NCI-H774 (cell line): ENCODE measurements at regions not wholly inside any gene's neighbourhood (a gene's known extent, or its start where the extent isn't known, plus 50 kb on each side); places are given as distances from the start of the nearest gene placed in this dataset.
"Not testable (repeated sequence)": the region's sequence is repeated elsewhere in the genome, so short reads cannot be mapped to it uniquely, and the experiment has no call there.

ENCODE experiments used
- DNase-seq: peaks from one replicate; lab custom pipeline; 2025; lab: John Stamatoyannopoulos, UW

DNA sequence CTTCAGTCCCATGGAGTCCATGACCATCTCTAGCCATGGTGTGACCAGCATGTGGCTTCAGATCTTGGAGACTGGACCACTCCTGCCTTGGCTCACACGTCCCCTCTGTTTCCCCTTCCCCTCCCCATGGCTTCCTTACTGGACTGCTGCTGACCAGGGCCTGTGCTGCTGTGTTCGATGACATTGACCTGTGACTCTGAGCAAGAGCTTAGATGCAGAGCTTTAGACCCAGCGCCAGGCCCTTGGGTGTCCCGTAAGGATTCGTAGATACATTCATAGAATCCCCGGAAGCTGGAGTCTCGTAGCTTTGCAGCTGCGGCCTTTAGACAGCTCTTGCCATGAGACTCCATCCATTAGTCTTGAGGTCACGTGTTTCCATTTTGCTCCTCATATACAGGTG lies 96.3 kb downstream of the NPIPB11 start:
- DNase-seq, result not testable (repeated sequence)

DNA sequence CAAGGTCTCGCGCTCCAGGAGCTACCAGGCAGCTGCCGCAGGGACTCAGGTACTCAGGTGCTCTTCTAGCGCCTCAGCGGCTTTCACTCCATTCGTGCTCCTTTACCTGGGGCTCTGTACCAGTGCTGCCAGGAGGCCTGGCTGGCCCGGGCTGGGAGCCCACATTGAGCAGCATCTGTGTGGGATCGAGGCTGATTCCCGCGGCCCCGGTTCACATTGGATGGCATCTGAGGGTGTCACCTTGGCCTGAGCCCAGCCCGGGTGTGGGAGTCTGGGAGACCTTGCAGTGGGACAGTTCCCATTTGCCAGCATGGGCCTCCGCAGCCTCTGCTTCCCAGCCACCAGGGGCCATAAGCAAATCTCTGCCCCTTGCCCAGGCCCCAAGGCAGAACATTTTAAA lies 96.9 kb downstream of the NPIPB11 start:
- DNase-seq, result not testable (repeated sequence)

DNA sequence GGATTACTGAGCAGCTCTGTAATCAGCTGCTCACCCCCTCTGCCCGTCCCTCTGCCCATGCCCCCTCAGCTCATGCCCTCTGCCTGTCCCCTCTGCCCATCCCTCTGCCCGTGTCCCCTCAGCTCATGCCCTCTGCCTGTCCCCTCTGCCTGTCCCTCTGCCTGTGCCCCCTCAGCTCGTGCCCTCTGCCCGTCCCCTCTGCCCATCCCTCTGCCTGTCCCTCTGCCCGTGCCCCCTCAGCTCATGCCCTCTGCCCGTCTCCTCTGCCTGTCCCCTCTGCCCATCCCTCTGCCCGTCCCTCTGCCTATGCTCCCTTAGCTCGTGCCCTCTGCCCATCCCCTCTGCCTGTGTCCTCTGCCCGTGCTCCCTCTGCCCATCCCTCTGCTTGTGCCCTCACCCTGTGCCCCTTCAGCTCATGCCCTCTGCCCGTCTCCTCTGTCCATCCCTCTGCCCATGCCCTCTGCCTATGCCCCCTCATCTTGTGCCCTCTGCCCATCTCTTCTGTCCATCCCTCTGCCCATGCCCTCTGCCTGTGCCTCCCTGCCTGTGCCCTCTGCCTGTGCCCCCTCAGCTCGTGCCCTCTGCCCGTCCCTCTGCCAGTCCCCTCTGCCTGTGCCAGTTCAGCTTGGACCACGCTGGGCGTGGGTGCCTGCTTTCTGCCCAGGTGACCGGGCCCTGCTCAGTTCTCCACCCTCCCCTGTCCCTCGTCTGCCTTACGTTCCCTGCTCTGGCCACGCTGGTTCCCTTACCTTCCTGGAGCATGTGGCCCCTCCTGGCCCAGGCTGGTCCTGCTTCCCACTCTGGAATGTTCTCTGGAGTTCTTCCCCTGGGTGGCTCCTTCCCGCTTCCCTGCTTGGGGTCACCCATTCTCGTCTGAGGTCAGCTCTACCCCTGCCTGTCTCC lies 97.6 kb downstream of the NPIPB11 start:
- DNase-seq, result no peak

DNA sequence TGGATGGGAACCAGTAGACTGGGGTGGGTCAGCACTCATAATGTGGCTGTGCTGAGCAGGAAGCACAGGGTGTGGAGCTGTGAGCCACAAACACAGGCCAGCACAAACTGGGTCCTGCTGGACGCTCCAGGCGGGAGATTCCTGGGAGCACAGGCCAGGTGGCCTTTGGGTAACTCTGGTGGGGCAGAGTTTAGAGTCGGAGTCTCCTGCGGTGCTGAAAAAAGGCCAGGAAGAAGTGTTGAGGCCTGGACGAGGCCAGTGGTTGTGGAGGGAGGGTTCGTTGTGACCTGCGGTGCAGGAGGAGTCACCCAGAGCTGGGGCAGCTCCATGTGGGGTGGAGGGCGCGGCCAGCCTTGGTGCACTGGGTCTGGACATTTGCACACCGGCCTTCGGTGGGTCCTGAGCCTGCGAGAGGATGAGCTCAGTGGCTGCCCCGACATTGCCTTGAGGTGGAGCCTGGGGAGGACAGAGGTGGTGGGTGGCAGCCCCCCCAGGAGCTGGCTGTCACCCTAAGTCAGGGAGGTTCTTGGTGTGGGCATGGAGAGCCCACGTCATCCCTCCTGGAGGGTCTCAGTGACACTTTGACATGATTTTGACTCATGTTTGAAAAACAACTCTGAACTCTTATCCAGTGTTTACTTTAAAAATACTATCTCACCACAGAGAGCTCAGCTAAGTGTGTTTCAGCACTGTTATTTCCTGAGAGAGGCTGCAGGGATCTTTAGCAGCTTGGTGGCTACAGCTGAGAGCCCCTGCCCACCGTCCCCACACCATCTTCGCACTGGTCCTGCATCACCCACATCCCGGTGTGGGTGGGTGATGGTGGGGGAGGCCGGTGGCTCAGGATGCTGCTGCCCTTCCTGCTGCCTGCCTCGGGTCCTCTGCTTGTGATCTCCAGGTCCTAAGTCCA lies 98.7 kb downstream of the NPIPB11 start:
- no peak for DNase-seq

DNA sequence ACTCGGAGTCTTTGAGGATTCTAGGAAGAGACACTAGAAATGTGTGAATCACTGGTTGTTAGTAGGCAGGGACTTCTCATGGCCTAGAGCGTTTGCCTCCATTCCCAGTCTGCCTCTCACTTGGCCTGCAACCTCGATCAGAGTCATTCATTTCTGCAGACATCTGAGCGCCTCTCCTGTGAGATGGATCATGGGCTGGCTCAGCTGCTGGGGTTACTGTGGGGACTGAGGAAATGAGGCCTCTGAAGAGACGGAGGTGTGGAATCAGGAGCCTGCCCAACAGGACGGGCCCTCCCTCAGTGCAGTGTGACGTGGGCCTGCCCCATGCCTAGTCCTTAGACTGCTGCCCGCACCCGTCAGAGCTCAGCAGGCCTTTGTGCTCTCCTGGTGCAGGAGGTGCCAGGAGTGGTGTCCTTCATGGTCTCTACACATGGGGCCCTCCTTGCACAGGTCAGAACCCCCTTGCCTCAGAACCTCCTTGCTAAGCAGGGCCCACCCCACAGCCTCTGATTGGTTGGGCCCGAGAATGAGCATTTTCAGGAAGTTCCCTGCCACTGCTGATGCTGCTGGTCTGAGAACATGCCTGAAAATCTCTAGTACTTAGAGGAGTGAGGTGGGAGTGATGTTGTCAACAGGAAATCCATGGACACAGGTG lies 99.4 kb downstream of the NPIPB11 start:
- DNase-seq, result no peak

DNA sequence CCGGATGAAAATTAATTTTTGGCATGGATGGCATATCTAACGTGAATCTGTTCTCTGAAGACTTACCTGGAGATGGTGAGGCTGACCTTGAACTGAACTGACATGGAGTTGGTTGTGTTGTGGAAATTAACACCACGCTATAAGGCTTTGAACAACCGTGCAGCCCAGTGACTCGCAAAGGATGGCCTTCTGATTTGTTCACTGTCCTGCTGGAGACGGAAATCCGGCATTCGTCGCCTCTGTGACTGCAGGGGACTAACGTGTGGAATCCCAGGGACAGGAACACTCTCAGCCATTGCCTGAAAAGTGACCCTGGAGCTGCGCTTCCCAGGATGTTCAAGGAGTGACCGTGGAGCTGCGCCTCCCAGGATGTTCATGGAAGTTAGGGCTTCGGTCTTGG lies 100.3 kb downstream of the NPIPB11 start:
- DNase-seq, result no peak

DNA sequence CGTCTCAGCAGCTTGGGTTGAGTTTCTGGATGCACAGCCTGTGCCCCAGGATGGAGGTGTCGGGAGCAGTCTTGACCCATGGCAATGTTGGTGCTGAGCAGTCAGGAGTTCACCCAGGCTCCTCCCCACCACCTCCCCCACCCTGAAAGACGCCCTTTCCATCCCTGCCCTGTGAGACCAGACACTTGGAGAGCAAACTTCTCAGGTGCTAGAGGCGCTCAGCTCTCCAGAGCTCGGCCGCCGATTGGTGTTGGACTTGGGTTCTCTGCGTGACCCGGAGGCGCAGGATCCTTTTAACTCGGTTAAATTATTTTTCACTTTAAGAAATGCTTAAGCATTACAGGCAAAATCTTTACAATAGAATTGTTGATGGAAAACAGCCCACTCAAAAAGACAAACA lies 101.5 kb downstream of the NPIPB11 start:
- not testable (repeated sequence) for DNase-seq

DNA sequence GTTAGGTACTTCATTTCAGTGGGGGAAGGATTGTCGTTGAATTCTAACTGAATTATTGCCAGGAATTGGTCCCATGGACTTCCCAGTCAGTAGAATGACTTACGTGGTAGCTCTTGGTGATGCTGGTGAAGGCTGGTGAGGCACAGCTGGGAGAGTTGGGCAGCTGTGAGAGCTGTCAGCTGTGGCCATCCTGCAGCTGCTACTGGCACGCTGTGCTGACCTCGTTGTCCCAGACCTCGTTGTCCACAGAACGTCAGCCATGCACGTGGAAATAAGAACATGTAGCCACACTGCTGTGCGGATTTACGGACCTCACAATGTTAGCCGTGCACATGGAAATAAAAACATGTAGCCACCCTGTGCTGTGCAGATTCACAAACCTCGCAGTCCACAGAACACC lies 102.3 kb downstream of the NPIPB11 start:
- no peak for DNase-seq

DNA sequence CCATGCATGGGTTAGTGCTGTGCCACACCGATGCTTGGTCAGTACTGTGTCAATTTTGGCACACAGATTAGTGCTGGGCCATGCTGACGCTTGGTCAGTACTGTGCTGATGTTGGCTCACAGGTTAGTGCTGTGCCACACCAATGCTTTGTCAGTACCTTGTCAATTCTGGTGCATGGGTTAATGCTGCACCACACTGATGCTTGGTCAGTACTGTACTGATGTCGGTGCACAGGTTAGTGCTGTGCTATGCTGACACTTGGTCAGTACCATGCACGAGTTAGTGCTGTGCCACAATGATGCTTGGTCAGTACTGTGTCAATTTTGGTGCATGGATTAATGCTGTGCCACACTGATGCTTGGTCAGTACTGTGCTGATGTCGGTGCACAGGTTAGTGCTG lies 103.0 kb downstream of the NPIPB11 start:
- DNase-seq, result no peak

DNA sequence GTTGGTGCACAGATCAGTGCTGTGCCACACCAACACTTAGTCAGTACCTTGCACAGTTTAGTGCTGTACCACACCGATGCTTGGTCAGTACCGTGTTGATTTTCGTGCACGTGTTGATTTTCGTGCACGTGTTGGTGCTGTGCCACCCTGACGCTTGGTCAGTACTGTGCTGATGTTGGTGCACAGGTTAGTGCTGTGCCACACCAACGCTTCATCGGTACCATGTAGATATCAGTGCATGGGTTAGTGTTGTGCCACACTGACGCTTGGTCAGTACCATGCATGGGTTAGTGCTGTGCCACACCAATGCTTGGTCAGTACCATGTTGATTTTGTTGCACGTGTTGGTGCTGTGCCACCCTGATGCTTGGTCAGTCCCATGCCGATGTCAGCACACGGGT lies 103.5 kb downstream of the NPIPB11 start:
- no peak for DNase-seq

DNA sequence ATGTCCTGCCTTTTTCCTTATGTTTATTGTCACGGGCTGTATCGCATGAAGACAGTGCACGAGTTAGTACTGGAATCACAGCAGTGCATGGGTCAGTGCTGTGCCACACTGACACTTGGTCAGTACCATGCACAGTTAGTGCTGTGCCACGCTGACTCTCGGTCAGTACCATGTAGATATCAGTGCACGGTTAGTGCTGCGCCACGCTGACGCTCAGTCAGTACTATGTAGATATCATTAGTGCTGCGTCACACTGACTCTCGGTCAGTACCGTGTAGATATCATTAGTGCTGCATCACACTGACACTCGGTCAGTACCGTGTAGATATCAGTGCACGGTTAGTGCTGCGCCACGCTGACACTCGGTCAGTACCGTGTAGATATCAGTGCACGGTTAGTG lies 104.1 kb downstream of the NPIPB11 start:
- DNase-seq, result not testable (repeated sequence)

DNA sequence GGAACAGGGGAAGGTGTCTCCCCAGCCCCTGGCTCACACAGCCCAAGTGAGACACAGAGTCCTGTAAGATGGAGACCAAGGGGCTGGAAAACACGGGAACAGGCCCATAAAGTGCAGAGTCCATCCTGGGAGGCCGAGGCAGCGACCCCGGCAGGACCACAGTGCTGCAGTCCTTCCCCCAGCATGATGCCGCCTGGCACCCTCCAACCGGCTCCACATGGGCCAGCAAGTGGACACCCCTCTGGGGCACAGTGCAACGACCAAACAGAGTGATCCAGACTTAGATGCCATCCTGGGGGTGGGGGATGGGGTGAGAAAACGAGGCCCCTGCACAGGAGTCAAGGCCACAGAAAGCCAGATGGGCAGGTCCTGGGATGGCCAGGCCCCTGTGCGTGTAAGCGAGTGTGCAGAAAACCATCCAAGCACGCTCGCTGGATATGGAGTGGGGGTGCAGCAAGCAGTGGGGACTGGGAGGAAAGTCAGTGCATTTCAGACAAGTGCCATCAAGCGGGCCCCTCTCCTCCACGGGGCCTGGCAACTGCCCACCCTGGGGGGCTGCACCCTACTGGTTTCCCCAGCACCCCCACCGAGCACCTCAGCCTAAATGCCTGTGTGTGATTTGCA lies 104.7 kb downstream of the NPIPB11 start:
- not testable (repeated sequence) for DNase-seq

DNA sequence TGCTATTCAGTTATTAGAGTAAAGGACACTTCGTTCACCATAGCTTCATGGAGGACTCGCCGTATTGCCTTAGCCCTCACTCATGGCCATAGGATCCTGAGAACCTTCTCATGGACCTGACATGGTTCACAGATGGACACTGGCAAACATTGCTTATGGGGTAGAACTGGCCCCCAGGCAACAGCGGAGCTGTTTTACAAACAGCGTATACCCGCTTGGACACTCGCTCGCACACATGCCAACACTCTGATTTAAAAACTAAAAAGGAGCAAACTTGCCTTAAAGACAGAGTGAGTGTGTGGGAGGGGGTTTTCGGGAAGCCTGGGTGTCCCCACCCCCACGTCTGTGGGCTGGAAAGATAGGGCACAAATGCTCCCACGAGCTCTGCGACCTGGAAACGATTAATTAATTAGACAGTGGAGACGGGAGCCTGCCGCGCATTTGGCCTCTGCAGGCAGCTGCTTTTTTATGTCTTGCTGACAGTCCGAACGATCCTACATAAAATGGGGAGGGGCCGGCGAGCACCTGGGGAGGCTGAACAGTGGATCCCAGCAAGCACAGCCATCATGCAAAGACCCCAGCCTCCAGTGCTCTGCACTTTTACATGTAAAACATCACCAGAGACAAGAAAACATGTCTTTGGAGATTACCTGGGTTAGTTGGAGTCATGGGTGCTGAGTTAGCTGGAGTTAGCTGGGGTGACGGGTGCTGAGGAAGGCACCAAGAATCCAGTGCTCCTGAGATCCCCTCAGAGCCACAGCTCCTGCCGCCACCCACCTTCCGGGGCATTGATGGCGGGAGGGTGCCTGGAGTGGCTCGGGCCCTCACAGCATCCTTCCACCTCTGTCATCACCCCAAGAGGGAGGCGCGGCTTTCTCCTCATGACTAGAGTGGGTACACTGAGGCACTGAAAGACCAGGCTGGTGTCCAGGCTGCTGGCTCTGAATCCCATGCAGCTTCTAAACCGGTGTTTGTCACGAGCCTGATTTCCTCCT lies 105.7 kb downstream of the NPIPB11 start:
- DNase-seq, result not testable (repeated sequence)

DNA sequence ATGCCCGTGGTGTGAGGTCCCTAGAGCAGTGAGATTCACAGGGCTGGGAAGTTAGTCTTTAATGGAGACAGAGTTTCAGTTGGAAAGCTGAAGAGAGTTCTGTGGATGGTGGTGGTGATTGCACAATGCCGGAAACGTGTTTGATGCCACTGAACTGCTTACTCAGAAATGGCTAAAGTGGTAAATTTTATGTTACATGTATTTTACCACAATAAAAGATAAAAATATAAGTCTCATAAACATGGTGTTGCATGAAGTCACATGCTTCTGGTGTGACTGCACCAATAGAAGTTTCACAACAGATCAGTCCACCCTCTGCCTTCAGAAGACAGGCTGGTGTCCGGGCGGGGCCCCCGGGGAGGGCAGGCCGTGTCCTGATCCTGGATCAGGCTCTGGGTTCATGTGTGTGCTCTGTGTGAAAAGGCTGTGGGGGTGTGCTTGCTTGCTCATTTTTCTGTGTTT lies 106.5 kb downstream of the NPIPB11 start:
- not testable (repeated sequence) for DNase-seq

DNA sequence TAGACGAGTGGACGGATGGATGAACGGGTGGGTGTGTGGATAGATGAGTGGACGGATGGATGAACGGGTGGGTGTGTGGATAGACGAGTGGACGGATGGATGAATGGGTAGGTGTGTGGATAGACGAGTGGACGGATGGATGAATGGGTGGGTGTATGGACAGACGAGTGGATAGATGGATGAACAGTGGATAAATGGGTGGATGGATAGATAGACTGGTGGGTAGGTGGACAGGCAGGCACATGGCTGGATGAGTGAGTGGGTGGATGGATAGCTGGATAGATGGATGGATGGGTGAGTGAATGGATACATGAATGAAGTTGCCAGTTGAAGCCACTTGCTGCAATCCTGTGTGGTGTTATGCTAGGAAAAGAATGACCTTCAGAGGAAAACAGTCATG lies 107.5 kb downstream of the NPIPB11 start:
- not testable (repeated sequence) for DNase-seq

DNA sequence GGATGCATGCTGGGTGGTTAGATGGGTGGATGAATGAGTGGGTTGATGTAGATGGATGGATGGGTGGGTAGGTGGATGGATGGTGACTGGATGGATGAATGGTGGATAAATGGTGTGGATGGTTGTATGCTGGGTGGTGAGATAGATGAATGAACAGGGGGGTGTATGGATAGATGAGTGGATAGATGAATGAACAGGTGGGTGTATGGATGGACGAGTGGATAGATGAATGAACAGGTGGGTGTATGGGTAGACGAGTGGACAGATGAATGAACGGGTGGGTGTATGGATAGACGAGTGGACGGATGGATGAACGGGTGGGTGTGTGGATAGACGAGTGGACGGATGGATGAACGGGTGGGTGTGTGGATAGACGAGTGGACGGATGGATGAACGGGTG lies 108.2 kb downstream of the NPIPB11 start:
- not testable (repeated sequence) for DNase-seq

DNA sequence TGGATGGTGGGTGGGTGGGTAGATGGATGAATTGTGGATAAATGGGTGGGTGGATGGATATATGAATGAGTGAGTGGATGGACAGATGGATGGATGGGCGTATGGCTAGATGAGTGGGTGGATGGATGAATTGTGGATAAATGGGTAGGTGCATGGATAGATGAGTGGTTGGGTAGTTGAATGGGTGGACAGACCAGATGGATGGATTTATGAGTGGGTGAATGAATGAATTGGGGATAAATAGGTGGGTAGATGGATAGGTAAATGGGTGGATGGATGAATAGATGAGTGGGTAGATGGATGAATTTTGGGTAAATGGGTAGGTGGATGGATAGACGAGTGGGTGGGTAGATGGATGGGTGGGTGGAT lies 108.7 kb downstream of the NPIPB11 start:
- not testable (repeated sequence) for DNase-seq

DNA sequence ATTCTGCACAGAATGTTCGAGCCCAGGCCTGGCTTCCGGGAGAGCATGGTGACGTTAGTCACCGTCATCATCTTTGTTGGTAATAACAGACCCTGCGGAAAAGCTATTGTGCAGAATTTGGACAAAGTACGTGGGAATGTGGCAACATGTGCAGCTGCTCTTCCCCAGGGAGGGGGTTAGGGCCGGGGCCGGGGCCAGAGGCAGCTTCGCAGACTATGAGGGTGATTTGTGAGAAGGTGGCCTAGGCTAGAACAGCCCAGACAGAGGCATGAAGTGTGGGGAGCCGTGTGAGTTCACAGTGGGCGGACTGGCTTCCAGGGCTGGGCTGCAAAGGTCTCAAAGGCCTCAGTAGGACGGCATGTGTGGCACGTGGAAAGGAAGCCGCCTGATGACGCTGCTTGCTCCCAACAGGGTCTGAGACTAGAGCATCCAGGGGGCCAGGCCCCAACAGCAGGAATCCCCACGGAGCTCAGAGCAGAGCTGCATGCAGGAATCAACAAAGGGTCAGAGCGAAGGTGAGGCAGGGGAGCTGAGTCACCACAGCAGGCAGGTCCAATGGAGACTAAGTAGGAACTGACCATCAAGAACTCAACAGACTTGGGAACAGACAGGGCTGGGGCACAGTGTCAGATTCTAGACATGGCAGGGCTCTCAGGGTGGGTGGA lies 109.2 kb downstream of the NPIPB11 start:
- DNase-seq, result not testable (repeated sequence)

DNA sequence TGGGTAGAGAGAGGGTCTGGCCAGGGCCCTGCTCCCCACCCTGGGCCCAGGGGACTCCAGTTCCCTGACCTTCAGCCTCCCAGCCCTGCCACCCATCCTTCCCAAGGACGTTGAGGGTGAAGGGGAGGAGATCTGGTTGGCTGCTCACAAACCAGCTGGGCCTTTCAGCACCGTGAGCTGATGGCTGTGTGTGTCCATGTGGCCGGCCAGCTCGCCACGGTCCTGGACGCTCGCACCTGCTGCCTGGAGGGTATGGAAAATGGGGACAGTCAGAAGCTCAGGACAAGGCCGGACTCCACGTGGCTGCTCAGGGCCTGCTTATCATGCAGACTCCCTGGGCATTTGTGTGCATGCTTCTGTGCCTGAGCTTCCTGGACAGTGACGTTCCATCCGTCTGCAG lies 110.3 kb downstream of the NPIPB11 start:
- not testable (repeated sequence) for DNase-seq
